GM21360 (cell line): ENCODE measurements at regions not wholly inside any gene's neighbourhood (a gene's known extent, or its start where the extent isn't known, plus 50 kb on each side); places are given as distances from the start of the nearest gene placed in this dataset.
"Not testable (repeated sequence)": the region's sequence is repeated elsewhere in the genome, so short reads cannot be mapped to it uniquely, and the experiment has no call there.

Experiments
- ATAC-seq: cut with Tn5 transposase; IDR thresholded peaks from one replicate; pipeline ENCODE4 v1.9.1; 2021; ENCODE audit warnings: mild to moderate bottlenecking, moderate library complexity; ENCODE audit not compliant: unreplicated experiment

DNA sequence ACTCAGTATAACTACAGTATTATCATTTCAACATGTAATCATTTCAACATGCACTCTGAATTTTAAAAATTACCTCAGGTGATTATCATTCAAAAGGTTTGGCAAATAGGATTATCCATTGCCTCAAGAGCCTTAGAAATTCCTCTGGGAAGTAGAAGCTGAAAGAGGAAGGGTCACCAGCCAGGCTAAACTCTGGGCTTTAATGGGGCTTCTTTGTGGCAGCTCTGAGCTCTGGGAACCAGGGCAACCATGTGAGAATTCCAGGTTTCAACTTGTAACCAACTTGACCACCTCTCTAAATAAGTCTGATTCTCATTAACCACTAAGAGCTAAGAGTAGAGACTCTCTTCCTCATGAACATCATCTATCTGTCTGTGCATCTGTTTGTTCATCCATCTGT lies 117.2 kb upstream of the MED14 start:
- no peak for ATAC-seq

GRCh38 chrX:40853004-40853815 lies 117.9 kb upstream of the MED14 start:
- ATAC-seq: no peak

DNA sequence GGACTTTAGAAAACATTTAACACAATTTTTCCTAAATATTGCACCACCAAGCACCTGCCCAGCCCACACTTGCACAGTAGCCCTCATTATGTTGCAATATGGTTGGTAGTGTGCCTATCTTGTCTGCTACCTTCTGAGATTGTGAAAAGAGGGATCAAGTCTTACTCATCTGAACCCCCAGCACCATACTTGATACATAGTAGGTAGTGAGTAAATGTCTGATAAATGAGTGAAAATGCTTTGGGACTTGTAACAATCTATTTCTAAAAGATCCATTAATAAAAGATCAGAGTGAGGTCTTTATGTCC lies 118.4 kb upstream of the MED14 start:
- ATAC-seq: no peak

GRCh38 chrX:40854242-40854641 lies 118.9 kb upstream of the MED14 start:
- no peak for ATAC-seq

- ATAC-seq: no peak
Measured at GRCh38 chrX:40855411-40855810, 120.1 kb upstream of the MED14 start.

DNA sequence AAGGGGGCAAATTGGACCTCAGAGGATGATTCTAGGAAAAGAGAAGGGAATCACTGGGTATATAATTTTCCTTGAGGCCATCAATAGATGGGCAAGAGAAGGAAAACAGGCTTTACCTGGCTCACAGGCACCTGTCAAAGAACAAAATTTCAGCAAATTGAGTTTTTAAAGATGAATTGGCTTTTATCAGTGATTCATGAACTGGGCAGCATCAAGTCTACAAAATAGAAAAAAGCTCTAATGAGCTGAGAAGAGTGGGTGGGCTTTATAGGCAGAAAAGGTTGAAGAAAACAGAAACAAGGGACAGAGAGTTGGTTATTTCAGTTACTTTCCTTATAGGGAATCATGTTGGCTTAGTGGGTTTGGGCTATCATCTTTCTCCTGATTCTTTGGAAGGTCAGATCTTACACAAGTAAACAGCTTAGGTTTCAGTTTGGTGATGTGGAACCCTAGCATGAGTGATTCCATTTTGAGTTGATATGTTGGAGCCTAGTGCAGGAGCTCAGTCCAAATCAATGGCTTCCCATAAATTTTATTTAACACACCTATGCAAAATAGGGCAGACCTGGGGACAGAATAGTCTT lies 120.7 kb upstream of the MED14 start:
- no peak for ATAC-seq

- ATAC-seq: not testable (repeated sequence)
Measured at GRCh38 chrX:40861952-40862554, 126.7 kb upstream of the MED14 start.

DNA sequence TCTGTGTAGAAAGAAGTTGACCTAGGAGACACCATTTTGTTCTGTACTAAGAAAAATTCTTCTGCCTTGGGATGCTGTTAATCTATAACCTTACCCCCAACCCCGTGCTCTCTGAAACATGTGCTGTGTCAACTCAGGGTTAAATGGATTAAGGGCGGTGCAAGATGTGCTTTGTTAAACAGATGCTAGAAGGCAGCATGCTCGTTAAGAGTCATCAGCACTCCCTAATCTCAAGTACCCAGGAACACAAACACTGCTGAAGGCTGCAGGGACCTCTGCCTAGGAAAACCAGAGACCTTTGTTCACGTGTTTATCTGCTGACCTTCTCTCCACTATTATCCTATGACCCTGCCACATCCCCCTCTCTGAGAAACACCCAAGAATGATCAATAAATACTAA lies 127.9 kb upstream of the MED14 start:
- ATAC-seq: not testable (repeated sequence)

DNA sequence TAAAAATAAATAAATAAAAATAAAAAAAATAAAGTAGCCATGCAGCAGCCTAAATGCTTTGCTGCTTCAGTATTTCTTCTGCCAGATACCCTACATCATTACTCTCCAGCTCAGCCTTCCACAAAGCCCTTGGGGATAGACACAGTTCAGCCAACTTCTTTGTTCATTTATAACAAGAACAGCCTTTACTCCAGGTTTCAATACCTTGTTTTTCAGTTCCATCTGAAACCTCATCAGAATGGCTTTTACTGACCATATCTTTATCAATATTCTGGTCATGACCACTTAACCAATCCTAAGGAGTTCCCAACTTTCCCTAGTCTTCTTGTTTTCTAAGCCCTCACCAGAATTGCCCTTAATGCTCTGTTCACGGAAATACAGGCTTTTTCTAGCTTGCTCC lies 128.3 kb upstream of the MED14 start:
- no peak for ATAC-seq

DNA sequence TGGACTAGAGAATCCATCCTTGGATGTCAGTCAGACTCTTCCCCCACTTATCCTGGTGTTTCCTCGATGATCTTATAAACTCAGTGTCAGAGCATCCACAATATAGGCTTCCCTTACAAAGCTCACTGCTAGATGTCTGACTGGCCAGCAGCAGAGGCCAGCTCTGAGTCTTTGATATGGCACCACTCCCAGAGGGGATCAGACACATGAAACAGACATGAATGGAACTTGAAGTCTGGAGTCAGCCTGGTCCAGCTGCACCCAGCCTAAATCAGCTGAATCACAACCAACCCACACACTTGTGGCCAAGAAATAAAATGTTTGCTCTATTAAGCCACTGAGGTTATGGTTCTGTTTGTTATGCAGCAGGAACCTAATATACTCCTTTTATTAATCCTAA lies 129.6 kb upstream of the MED14 start:
- no peak for ATAC-seq

DNA sequence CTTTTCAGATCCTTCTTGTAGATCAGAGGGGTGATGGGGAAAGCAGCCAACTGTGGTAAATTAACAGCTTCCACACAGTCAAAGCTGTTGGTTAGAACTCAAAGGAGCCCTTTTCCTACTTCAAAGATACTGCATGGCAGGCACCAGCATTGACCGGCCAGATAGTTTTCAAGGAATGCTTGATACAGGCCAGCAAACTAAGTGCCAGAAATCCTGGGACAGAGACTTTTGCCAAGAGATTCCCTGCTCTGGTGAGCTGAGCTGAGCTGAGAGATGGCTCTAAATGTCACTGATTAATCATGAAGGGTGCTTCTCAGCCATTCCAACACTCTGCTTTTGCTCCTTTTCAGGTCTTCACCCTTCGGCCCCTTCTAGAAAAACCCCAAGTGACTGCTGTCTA lies 131.6 kb upstream of the MED14 start:
- ATAC-seq: no peak

DNA sequence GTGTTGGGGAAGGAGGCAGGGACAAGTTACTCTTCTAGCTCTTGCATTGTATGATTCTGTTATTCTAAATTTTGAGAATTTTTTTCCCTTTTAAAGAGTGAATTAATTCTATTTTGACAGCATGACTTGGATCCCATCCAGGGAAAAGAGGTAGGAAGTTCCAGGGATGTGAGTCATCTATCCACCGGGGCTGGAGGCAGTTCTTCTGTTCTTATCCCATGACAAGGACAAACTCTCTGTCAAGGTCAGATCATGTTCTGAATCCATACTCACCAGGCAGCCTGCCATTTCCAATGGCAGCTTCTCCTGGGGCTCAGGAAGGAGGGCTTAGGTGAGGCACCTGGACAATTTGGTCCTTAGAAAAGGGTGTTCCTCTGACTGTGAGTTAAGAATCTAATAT lies 132.0 kb upstream of the MED14 start:
- no peak for ATAC-seq

DNA sequence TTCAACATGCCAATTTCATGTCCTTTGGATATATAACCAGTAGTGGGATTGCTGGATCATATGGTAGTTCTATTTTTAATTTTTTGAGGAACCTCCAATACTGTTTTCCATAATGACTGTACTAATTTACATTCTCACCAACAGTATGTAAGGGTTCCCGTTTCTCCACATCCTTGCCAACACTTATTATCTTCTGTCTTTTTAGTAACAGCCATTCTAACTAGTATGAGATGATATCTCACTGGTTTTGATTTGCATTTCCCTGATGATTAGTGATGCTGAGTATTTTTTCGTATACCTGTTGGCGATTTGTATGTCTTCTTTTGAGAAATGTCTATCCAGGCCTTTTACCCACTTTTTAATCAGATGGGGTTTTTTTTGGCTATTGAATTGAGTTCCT lies 133.5 kb upstream of the MED14 start:
- ATAC-seq: no peak

GRCh38 chrX:40870982-40871381 lies 135.6 kb upstream of the MED14 start:
- ATAC-seq: not testable (repeated sequence)

DNA sequence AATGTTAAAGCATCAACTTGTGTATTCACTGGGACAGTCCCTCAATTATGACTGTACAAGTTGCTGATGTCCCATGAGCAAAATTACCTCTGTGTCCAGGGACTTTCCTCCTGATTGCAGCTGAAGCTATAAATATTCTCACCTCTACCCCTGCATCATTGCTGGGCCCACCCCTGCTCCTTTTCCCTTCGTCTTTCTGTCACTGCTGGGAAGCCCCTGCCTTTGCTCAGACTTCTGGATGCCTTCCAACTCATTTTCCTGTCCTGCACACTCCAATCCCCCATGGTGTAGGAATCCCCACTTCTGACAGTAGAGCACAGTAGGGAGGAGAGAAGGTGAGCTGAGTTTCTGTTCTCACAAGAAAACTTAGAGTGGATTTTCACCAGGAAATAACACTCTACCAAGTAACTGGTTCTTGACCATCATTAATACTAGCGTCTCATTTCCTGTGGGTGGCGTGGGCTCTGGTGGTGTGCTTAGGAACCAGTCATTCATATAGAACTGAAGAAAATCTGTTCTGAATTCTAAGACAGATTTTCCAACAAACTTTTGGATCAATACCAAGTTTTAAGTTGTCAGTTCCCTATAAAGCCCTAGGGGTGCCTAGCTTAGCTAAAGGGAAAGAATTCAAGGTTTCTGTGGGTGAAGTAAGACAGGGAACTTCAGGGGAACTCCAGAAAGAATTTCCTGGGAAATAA lies 136.2 kb upstream of the MED14 start:
- ATAC-seq: peak; percentile 82

- no peak for ATAC-seq
Measured at GRCh38 chrX:40872351-40872750, 137.0 kb upstream of the MED14 start.

GRCh38 chrX:40875476-40875875 lies 140.1 kb upstream of the MED14 start:
- no peak for ATAC-seq

DNA sequence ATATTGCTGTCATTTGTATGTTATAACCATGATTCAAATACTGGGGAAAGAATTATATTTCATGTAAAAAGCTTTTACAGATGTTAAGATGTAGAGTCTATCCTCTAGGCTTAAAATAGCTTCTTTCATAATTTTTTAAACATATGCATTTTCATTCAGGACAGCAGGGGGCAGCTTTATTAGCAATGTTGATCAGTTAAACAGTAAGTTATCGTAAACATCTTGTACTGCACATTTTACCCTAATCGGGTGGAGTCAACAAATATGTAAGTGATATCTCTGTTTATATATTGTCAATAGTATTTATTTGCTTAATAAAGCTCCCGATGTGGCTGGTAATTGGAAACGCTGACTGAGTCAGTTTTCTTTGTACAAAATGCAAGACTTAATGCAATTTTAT lies 142.5 kb upstream of the MED14 start:
- ATAC-seq: no peak

DNA sequence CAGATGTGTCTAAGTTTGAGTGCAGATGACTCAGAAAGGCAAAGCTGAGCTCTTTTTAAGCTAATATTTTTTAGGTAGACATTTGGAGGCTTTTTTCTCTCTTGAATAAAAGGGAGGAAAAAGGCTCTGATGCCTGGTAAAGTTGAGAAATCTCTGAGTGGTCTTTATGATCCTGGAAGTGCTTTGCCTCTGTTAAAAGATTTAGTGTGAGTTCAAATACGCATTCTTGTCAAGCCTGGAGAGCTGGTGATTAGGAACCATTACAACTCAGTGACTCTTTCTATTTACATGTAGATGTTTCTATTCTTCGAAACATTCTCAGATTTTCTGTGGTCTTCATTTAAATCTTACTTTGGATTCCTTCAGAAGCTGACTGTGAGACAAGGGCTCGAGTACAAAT lies 143.4 kb upstream of the MED14 start:
- ATAC-seq: no peak

GRCh38 chrX:40879172-40879571 lies 143.8 kb upstream of the MED14 start:
- not testable (repeated sequence) for ATAC-seq

DNA sequence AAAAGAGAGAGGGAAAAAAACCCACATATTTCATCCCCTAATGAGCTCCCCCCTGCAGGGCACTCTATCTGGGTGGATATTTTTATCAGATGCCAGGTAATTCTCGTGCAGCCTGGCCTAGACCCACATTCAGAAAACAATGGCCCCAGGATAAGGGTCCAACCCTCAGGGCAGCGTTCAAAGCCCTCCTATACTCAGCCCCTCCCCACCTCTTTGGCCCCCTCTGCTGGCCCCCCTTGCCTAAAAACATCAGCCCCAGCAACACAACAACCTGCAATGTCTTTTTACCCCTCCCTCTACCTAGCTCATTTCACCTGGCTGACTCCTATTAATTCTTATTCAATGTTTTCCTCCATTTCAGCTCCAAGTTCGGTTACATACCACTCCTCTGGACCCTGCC lies 145.4 kb upstream of the MED14 start:
- no peak for ATAC-seq
